ENCODE measurements at regions not wholly inside any gene's neighbourhood (a gene's known extent, or its start where the extent isn't known, plus 50 kb on each side); places are given as distances from the start of the nearest gene placed in this dataset.

DNA sequence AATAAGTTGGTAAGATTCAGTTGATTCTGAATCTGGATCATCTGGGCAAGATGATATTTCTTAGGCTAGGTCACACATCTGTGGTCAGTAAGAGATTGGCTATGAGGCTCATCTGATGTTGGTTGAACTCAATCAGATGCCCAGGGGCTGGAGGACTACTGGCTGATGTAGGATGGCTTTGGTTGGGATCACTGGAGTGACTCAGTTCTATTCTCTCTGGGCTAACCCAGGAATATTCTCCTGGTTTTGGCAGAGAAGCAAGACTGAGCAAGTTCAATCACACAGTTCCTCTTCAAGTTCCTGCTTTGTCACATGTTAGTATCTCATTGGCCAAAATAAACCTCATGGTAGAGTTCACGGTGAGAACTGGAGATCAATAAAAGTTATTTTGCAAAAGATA, 902.3 kb upstream of the SLIT2 start:
- no peak for DNase-seq (ENCODE audit: low read depth, low spot score)

DNA sequence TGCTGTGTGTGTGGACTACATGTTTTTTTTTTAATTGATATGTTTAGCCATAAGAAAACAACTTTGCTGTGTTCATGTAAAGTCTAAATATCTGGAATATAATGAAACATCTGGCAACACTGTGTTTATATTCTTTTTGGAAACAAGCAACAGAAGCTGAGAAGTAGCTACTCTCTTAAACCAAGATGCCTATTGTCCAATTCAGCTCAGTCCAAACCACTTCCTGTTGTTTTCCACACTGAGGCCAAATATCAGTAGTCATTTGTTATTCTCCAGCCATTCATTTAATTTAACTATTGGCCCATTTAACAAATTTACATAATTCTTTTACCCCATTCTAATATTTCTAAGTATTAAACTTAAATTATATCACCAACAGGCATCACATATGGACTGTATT, 903.0 kb upstream of the SLIT2 start:
- no peak for DNase-seq (ENCODE audit: low read depth, low spot score)

DNA sequence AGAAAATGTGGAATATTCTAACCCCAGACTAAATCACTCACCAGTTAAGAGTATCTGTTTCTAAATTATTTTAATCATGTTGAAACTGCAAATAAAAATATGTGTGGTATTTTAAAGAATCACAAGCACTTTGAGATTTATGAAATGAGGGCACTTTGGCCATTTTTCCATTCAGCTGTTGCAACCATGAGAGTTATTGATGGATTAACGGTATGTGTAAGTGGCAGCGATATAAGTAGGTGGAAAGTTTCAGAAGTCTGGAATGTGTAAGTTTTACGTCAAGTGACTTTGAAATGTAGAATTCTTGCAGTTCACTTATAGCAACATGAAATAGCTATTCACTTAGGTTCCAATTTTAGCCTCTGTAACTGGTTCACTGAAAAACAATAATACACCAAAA, 905.1 kb upstream of the SLIT2 start:
- DNase-seq (ENCODE audit: low read depth, low spot score), result no peak

DNA sequence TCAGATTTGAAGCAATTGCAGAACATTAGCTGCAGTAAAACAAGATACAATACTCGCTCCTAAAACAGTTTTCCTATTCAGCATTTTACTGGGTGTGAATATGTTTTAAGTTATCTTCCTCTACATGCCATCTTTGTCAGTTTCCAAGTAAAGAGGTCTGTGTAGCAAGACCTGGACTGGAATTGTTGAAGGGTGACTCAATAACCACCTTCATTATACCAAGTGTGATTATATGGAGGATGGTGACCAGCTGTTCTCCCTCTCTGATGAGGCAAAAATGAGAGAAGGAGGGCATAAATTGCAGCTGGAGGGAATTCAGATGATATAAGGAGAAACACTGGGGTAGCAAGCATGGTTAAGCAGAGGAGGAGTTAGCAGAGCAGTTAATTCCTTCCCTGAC, 922.1 kb upstream of the SLIT2 start:
- DNase-seq (ENCODE audit: low read depth, low spot score), result peak; percentile 21

DNA sequence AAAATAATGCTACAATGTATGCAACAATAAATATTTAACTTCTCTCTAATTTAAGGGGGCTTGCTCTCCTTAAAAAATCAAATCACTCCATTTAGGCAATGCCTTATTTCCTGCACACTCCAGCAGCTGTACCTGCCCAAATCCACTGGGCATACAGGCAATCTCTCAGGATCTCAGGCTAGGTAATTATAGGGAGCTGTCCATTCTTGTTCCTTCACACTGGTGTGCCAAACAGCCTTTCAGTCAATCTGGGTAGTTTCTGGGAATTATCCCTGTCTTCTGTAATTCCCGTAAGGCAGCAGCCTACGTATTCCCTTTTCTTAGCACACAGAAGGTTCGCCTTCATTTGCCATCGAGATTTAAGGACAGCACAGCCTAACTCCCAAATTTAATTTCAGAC, 922.6 kb upstream of the SLIT2 start:
- DNase-seq (ENCODE audit: low read depth, low spot score), result no peak

DNA sequence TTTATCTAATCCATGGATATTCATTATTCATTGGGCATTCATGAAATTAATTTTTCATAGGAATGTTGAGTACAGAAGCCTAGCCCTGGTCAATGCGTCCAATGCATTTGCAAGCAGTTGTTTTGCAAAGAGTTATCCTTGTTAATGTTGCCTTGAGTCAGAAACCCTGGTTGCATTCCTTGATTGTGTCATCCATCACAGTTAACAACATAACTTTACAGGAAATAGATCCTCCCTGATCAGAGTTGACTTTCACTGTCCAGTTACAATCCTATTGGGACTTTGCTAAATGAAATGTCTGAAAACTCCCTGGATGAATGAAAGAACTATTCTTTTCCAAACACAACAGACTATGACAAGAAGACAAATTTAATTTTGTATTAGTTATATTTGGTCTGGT, 924.3 kb upstream of the SLIT2 start:
- no peak for DNase-seq (ENCODE audit: low read depth, low spot score)

DNA sequence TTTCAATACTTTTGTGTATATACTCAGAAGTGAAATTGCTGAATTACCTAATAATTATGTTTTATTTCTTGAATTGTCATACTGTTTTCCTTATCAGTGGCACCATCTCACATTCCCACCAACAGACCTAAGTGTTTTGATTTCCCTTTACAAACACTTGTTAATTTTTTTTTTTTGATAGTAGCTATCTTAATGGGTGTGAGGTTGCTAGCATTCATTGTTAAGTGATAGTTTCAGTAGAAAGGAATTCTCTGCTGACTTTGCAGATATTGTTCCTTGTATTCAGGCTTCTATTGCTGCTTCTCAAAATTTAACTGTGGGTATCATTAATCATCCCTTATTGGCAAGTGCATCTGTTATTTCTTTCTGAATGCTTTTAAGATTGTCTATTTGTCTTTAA, 927.5 kb upstream of the SLIT2 start:
- DNase-seq (ENCODE audit: low read depth, low spot score), result no peak

DNA sequence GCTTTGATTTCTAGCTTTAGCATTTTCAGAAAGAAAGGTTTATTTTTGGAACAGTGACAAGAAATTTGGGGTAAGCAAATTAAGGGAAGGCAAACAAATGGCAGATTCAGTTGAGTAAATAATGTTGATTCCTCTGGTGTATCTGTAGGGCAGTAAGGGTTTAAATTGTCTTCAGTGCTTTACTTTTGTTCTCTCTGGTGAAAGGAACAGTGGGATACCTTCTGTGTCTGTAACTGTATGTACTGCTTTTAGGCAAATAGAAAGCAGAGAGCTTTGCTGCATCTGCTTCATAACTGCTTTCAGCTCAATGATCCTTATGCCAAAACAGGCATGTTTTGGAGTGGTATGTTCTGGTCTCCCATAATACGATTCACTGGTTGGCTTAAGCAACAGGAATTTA, 932.1 kb upstream of the SLIT2 start:
- DNase-seq (ENCODE audit: low read depth, low spot score), result no peak

DNA sequence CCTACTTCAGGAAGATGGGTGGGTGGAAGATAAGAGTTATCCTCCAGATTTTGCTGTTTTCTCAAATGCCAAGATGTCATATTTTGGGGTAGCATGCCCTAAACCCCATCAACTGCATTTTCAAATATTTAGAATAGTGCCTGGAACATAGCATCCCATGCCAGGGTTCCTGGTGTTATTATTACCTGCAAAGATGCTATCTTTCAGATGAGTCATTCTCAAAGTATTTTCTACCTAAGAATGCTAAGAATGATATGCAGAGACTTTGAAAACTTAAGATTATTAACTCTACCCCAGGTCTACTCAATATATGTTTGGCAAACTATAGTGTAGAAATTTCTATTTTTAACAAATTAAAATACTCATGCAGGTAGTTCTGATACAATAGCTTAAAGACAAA, 934.3 kb upstream of the SLIT2 start:
- no peak for DNase-seq (ENCODE audit: low read depth, low spot score)

DNA sequence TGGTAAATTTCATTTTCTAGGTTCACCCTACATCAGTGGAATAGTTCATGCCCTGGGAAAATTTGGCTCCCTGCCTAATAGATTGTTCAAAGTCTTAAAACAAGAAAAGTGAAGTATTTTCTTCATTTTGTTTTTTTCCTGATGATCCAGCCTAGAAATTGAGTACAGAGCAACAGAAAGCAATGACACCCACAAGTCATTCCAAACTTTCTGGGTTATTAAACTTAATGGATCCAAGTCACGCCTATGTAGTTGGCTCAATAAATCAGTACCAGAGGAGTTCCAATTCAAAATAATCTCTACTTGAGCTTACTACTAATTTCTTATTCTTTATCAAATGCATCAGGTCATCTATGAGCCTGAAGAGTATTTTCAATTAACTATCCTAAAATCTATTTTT, 937.6 kb upstream of the SLIT2 start:
- DNase-seq (ENCODE audit: low read depth, low spot score), result no peak

DNA sequence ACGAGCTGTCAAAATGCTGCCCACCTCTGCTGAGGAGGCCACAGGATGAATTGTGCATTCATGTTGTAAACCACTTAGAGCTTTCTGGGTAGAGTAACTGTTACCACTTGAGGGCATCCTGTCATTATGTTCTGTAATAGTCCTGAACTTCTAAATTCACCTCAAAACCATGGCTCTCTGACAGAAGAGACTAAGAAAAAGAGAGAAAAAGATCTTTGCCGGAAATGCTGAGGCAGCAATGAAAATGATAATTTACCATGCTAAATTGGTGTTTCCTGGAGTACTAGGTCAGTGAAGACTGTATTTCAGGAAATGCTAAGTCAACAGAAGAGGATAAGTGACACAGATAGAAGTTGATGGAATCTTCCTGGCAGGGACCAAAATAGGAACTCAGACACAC, 942.3 kb upstream of the SLIT2 start:
- peak; percentile 54 for DNase-seq (ENCODE audit: low read depth, low spot score)

DNA sequence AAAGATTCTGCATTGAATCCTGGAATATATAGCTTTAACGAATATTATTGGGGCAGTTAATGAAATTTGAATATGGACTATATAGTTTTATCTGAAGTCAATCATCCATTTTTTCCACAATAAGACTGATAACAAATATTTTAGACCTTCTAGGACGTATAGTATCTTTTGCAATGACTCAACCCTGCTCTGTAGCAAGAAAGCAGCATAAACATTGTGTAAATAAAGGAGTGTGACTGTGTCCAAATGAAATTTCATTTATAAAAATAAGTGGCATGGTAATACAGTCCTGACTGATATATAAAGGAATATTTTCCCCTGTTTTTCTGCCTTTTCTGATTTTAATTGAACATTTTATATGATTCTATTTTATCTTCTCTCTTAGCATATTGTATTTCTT, 947.7 kb upstream of the SLIT2 start:
- no peak for DNase-seq (ENCODE audit: low read depth, low spot score)

DNA sequence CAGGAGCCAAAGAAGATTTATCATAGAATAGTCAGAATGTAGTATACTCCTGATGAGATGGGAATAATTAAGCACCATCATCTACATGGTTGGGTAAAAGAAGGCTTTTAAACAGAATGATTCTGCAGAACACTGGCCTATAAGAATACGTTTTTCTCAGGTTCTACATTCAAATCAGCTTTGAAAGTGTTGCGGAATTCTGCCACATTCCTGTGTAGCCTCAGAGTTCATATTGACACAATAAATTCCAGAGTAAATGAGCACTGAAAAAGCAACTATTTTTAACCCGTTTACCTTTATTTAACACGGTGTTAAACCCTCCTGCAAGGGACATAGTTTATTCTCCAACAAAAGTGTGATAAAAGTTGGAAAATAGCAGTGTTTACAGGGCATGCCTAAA, 950.2 kb upstream of the SLIT2 start:
- peak; percentile 26 for DNase-seq (ENCODE audit: low read depth, low spot score)

DNA sequence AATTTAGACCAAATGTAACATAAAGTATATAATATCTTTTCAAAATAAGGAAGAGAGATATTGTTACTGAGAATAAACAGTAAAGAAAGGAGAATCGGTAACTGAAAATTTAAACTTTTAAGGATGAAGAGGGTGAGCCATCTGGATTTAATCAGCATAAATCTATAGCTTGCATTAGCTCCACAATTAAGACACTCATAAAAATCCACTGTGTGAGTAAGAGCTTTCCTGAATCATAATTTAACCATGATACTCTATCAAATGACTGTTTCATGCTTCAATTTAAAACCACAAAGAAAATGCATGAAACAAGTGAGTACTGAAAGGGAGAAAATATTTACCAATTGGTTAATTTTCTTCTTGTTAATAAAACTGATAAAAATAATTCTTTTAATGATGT, 951.5 kb upstream of the SLIT2 start:
- DNase-seq (ENCODE audit: low read depth, low spot score), result no peak

DNA sequence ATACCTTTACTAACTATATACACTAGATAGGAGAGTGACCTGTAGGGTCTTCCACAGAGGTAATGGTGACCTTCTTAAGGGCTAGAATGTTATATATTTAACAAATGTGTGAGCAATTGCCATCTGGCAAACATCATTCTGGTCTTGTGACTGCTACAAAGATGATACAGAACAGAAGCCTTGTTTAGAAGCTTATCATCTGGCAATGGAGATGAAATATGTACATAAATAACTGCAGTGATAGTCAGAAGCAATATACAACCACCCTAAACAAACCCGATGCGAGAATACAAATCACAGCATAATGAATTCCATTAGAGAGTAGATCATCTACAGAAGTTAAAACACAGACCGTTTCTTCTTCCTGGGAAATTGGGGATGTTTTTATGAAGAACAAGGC, 952.7 kb upstream of the SLIT2 start:
- DNase-seq (ENCODE audit: low read depth, low spot score), result no peak

DNA sequence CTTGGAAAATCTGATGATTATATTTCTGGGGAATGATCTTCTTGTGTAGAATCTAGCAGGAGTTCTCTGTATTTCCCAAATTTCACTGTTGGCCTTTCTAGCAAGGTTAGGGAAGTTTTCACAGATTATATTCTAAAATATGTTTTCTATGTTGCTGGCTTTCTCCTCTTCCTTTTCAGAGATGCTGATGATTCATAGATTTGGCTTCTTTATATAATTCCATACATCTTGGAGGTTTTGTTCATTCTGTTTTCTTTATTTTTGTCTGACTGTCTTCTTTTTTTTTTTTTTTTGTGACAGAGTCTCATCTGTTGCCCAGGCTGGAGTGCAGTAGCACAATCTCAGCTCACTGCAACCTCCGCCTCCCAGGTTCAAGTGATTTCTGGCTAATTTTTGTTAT, 957.9 kb upstream of the SLIT2 start:
- no peak for DNase-seq (ENCODE audit: low read depth, low spot score)

DNA sequence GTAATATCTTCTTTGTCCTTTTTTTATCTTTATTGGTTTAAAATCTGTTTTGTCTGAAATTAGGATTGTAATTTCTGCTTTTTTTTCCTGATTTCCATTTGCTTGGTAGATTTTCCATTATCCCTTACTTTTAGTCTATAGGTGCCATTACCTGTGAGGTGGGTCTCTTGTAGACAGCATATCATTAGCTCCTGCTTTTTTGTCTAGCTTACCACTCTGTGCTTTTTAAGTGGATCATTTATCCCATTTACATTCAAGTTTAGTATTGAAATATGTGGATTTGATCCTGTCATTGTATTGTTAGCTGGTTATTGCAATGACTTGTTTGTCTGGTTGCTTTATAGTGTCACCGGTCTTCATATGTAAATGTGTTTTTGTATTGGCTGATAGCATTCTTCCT, 958.6 kb upstream of the SLIT2 start:
- DNase-seq (ENCODE audit: low read depth, low spot score), result no peak

DNA sequence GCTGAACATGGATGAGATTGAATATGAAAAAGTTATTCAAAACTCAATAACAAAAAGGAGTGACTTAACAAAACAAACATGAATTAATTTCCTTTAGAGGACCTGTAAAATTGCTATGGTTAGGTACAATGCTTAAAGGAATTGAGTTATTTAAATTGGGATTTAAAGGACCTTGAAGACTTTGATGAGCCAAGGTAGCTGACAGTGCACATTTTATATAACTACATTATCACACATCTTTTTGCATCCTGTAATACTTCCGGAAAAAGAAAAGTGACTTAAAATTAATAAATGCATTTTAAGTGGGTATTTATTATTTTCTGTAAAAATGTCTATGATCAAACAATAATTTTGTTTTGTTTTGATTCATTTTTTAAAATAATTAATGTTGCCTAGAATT, 964.8 kb upstream of the SLIT2 start:
- DNase-seq (ENCODE audit: low read depth, low spot score), result no peak

DNA sequence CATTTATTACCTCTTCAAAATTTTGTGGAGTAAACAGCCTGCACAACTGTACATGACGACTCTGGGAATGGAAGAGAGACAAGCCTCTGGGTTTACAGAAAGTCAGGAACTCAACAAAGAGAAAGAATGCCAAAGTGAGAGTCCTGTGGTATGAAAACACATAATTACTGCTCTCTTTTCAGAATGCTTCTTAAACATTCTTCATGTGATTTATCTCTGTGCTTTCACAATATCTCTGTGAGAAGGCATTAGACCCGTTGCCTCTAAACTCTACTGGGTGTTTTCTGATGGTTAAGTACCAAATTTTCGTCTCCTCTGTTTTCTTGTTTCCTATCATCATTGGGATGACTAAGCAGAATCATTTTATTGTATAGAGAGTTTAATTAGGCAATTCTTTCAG, 966.6 kb upstream of the SLIT2 start:
- no peak for DNase-seq (ENCODE audit: low read depth, low spot score)

DNA sequence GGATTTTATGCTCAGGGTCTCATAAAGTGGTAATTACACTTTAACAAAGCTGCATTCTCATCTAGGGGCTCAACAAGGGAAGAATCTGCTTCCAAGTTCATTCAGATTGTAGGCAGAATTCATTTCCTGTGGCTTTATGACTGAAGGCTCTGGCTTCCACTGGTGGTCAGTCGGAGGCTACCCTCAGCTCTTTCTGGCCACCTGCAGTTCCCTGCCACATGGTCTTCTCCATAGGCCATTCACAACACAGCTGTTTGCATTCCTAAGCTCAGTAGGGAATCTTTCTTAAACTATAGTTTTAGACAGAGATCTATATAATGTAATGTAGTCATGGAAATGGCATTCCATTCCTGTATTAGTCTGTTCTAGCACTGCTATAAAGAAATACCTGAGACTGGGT, 973.0 kb upstream of the SLIT2 start:
- DNase-seq (ENCODE audit: low read depth, low spot score), result no peak

DNA sequence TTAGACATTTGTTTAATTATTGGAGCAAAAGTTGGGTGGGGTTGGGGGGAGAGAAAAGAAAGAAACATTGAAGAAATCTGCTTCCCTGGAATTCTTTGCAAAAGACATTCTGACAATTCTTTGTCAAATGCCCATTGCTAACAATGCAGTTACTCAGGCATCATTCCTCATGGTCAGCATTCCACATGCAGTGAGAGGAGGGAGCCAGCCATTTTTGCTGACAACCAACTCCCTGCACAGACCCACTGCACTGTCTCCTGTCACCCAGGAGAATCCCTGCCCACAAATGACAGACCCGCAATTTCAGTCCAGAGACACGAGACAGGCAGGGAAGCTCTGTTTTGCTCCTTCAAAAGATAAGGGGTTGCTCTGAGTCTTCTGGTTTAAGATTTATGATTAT, 985.1 kb upstream of the SLIT2 start:
- DNase-seq (ENCODE audit: low read depth, low spot score), result peak; percentile 31

DNA sequence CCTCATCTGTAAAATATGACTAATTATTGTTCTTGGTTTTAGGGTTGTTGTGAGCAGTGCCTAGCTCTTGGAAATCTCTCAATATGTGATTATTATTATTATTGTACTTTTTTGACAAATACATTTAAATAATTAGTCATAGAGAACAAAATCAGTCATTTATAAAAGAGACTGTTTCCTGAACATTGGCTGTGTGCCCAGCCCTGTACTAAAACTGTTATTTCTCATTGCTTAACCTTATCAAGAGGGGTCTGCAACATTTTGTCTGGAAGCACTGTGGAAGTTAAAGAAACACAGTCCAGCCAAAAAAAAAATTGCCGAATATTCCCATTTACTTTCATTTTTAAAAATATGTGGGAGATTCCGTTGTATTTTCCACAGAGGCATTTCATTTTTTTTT, 989.2 kb upstream of the SLIT2 start:
- peak; percentile 17 for DNase-seq (ENCODE audit: low read depth, low spot score)

DNA sequence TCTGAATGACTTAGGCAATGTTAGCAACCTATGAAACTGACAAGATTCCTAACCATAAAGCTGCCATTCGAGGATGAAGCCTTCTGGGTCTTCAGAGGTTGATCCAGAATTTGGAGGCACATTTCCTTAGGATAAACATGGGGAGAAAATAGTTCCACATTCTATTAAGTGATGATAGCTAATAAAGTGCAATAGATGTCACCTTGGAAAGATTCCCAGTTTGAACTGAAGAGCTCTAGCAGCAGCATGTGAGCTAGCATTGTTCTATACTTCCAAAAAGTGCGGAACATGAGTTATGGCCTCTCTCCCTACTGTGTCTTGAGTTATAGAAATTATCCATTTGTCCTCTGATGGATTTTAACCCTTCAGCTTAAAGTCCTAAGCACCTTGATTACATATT, 991.4 kb upstream of the SLIT2 start:
- no peak for DNase-seq (ENCODE audit: low read depth, low spot score)

DNA sequence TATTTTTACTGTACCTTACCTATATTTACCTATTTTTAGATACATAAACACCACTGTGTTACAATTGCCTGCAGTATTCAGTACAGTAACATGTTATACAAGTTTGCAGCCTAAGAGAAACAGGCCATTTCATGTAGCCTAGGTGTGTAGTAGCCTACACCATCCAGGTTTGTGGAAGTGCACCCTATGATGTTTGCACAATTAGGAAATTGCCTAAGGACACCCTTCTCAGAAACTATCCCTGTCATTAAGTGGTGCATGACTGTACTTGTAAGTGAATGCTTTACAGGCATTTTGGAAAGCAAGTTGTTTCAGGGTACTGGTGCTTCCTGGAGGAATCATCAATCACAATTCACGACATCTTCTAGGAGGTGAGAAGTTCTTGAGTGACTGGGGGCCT, 991.8 kb upstream of the SLIT2 start:
- no peak for DNase-seq (ENCODE audit: low read depth, low spot score)

DNA sequence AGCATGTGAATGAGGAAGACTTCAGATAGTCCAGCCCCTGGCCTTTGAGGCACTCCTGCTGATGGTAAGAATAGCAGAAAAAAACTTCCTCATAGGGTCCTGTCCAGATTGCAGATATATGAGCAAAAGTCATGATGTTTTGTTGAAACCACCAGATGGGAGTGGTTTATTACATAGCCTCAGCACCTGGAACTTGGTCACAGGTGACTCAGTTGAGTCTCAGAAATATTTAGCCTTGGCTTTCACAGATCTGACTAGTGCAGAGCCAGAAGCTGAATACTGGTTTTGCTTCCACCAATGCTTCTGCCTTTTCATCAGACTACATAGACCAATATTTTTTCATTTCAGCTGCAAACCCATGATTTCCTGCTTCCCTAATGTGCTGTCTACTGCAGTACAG, 994.9 kb upstream of the SLIT2 start:
- no peak for DNase-seq (ENCODE audit: low read depth, low spot score)

Data from astrocyte of the hippocampus (primary cell).